ENCODE measurements at regions not wholly inside any gene's neighbourhood (a gene's known extent, or its start where the extent isn't known, plus 50 kb on each side); places are given as distances from the start of the nearest gene placed in this dataset.
"Not testable (repeated sequence)": the region's sequence is repeated elsewhere in the genome, so short reads cannot be mapped to it uniquely, and the experiment has no call there.

DNA sequence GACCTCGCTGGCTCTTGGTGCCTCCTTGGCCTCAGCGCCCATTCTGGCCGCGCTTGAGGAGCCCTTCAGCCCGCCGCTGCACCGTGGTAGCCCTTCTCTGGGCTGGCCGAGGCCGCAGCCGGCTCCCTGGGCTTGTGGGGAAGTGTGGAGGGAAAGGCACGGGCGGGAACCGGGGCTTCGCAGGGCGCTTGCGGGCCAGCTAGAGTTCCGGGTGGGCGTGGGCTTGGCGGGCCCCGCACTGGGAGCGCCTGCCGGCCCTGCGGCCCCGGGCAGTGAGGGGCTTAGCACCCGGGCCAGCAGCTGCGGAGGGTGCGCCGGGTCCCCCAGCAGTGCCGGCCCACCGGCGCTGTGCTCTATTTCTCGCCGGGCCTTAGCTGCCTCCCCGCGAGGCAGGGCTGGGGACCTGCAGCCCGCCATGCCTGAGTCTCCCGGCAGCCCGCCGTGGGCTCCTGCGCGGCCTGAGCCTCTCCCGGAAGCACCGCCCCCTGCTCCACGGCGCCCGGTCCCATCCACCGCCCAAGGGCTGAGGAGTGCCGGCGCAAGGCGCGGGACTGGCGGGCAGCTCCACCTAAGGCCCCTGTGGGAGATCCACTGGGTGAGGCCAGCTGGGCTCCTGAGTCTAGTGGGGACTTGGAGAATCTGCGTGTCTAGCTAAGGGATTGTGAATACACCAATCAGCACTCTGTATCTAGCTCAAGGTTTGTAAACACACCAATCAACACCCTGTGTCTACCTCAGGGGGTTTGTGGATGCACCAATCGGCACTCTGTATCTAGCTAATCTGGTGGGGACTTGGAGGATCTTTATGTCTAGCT, 141.1 kb downstream of the SLCO4C1 start:
- DNase-seq: not testable (repeated sequence)

DNA sequence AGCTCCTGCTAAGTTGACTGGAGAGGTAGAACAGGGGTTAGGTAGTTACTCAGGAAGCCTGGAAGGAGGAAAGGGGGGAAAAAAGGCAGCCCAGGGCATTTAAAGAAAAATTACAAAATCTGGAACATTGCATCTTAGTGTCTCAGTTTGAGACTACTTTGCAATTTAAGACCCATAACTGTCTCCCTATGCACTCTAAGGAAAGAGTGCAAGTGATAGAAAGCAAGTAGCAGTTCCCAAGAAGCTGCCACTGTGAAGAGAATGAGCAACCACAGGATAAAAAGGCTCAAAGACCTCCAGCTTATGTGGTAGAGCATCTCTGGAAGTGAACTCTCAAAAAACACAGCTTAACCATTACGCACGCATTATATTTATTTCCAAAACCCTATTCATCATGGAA, 141.8 kb downstream of the SLCO4C1 start:
- no peak for DNase-seq

DNA sequence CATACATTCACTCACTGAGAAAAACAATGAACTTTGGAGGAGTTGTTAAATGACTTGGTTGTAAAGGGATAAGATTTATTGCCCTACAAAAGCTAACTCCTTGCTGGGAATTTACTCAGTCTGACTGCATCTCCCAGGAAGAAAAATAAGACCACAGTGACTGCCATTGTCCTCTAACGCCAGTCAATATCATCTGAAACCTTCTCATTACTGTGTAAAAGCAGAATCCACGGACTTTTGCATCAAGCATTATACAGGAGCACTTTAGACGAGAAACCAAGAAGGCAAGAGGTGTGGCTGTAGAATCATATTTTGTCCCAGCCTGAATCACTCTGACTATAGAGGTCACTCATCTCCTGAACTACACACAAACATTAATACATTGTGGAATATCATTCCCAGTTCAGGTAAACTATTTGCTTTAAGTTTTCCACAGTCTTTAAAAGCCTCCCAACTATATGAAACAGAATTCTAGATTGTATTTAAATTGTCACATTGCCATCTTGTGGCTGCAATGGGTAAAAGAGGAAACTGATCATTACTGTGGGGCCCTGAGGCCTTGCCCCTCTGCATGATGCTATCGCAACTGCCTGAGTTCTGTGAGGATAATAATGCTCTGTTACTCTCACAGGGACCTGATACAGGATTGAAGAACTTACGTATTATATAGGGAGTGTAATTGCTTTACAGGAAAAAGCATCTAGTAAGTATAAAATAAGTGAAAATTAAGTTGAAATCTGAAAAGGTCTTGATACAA, 142.9 kb downstream of the SLCO4C1 start:
- DNase-seq: peak; percentile 61

DNA sequence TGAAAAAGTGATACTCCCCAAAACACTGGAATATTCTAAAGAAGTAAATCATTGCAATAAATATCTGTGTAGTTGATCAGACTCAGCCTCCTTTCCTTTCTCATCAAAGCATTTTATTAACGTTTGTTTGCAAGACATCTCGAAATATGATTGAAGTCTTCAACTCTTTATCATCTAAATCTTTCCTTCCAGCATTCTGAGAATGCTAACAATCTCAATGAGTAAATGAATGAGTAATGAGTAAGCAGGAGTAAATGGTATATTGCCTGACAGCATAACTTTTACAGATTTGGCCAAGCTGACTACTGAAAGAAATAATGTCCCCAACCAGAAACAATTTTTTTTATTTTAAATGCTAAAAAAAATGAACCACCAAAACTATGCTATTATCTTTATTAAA, 157.1 kb downstream of the SLCO4C1 start:
- no peak for DNase-seq

DNA sequence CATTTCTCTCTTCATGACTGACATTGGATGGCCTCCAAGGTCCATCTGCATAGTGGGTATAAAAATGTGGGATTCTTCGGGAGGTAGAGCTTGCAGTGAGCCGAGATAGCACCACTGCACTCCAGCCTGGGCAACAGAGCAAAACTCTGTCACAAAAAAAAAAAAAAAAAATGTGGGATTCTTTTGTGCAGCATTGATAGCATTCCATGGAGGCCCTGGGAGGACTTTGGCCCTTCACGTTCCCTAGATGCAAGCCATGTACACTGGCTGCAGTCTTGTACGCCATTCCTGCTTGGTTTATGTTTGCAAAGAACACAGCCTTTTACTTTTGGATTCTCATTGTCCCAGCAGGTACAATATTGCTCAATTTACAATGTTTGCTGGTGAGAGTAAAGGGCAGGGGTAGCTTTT, 157.8 kb downstream of the SLCO4C1 start:
- no peak for DNase-seq

DNA sequence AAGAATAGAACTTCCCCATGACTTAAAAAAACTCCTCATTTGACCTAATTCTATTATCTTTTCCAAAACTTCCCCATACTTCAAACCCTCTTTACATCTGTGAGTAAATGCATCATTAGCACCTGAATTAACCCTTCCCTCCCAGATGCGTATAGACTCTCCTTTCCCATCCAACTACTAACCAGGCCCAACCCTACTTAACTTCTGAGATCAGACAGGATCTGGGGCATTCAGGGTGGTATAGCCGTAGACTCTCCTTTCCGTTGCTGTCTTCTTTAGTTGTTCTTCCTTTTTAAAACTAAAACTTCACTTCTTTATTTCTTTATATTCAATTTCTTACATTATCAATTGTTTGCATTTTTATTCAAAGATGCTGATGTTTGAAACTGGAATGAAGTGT, 165.2 kb downstream of the SLCO4C1 start:
- no peak for DNase-seq

DNA sequence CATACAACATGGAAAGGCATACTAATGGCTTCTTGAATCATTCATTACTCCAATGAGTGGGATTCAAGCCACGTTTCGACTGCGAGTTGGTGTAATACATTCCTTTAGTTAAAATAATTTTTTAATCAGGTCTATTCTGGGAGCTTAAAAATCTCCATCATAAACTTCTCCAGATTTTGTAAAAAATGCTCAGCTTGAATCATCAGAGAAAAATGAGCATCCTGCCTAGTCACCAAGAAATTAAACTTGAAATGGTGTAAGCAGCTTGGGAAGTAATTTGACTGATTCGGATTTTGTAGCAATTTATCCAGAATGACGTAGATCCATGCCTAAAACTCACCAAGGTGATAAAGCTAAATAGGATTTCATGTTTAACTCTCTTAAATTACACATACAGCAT, 165.7 kb downstream of the SLCO4C1 start:
- DNase-seq: no peak

DNA sequence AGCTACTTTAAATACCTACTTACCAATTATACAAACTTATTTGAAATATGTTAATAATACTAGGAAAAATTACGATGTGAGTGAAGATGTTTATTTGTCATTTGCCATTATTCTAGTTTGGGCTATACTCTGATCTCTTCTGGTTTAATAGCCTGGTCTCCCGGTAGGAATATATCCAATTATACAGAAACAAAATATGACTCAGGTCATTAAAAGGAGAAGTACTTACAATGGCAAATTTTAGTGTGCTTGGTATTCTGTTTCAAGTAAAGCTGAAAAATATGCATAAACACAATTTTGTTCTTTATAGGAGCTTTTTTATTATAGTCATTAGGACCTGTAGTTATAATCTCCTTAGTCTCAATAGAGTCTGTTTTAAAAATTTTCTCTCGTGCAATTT, 176.8 kb downstream of the SLCO4C1 start:
- no peak for DNase-seq

DNA sequence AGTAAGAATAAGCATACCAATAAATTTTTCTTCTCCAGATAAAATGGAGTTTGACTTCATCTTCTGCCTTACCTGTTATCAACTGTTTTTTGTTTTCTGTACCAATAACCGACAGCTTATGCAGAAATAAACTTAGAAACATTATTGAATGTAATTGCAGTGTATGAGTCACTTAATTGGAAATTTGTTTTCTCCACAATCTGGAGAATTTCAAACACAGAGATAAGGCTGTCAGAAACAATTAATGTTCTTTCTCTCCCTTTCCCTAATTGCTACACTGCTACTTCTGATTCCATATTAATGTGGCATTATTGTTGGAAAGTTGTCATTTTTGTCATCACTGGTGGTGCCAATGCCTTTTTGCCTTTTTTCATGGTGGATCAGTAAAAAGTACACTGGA, 180.3 kb downstream of the SLCO4C1 start:
- DNase-seq: no peak

DNA sequence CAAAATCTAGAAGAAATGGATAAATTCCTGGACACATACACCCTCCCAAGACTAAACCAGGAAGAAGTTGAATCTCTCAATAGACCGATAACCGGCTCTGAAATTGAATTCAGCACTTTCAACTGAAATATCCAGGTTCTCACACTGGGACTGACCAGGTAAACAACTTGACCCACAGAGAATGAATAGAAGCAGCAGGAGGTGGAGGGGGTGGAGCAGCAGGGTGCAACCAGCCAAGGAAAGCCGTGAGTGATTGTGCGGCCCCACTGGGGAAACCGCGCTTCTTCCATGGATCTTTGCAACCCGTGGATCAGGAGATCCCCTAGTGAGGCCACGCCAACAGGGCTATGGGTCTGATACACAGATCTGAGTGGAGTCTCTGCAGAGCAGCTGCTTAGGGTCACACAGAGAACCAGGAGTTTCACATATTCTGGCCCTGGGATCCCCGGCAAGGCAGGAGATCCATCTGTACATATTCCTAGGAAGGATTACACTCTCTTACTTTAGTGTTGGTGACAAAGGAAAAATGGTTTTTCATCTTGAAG, 181.5 kb downstream of the SLCO4C1 start:
- DNase-seq: no peak

DNA sequence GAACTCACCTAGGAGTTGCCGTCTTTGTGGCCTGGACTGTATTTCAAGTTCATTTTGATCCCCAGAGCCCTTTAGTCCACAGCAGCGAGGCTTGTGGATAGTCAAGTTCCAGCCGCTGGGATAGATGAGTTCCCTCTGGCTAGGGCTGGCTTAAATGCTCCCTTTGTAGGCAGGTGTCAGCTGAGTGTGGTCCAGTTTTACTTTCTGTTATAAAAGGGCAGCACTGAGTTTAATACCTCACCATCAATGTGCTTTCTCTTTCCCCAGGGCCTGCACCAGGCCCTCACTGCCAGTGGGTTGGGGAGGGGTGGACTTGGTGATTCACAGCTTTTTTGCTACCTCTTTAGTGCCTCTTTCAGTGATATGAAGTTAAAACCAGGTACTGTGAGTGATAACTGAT, 188.2 kb downstream of the SLCO4C1 start:
- no peak for DNase-seq

DNA sequence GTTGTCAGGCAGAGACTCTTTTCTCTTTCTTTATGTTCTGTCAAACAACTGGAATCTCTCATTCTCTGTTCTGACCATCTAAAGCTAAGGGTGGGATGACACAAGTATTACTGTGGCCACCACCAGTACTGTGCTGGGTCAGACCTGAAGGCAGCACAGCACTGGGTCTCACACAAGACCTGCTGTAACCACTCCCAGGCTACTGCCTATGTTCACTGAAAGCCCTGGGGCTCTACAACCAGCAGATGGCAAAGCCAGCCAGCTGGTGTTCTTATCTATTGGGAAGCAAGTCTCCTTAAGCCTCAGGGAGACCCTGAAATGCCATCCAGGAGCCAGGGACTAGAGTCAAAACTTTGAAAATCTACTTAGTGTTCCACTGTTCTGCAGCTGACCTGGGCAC, 189.5 kb downstream of the SLCO4C1 start:
- DNase-seq: no peak

DNA sequence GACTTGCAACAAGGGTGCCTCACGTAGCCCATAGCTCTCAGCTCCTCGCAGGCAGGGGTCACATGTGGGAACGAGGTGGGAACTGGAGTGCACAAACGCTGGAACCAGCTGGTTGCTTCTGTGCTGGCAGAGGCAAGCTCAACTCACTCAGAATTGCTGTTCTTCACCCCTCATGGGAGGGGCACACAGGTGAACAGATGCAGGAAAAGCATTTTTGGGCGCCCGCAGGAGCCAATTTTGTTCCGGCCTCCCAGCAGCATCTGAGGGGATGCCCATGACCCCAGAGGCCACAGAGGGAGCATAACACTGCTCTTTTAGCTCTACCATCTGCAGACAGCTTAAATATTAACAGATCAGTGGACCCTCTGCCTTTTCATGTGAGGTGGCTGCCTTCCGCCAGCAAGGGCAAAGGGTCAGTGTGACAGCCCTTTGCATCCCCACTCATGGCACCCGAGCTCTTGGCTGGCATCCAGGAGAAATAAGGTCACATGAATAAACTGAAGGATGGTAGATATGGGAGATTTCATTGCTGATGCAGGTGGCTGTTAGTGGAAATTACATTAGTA, 196.2 kb downstream of the SLCO4C1 start:
- DNase-seq: no peak

DNA sequence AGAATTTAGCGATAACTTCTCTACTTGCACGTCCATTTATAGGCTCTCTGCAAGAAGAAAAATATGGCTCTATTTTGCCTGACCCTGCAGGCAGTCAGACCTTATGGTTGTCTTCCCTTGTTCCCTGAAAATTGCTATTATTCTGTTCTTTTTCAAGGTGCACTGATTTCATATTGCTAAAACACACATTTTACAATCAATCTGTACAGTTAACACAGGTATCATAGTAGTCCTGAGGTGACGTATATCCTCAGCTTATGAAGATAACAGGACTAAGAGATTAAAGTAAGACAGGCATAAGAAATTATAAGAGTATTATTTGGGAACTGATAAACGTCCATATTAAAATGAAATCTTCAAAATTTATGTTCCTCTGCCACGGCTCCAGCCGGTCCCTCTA, 197.0 kb downstream of the SLCO4C1 start:
- DNase-seq: not testable (repeated sequence)

DNA sequence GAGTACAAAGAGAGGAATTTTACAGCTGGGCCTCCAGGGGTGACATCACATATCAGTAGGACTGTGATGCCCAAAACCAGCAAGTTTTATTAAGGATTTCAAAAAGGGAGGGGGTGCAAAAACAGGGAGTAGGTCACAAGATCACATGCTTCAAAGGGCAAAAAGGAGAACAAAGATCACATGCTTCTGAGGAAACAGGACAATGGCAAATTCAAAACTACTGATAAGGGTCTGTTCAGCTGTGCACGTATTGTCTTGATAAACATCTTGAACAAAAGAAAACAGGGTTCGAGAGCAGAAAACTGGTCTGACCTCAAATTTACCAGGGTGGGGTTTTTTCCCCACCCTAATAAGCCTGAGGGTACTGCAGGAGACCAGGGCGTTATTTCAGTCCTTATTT, 197.5 kb downstream of the SLCO4C1 start:
- DNase-seq: not testable (repeated sequence)

DNA sequence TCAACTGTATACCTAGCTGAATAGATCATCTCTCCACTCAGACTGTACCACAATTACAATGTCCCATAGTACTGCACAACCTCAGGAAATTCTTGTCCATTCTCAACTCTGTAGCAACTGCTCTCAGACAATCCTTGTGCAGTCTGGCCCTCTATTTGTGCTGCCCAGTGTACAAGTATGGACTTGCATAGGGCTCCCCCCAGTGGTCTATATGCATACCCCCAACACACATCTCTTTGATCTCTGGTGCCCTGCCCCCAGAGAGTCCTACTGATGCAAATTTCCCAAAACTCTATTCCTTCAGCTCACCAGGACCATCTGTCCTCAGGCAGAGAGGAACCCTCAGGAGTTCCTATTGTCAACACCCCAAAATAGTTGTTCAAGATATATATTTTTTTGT, 205.3 kb downstream of the SLCO4C1 start:
- no peak for DNase-seq

DNA sequence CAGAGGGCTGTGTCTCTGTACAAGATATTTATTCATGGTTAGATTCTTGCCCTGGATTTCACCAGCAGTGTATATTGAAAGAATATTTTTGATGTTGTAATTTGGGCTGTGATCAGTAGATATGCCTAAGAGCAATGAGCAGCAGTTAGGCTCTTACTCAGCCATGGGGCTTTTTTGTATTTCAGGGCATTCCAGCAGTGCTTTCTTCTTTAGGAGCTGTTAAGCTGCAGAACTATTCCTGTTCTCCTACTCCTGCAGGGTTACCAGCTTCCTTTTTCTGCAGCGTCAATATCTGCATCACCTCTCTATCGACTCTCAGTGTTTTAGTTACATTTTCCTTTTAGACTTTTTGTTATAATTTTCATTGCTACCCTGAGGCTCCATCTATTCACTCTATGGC, 206.2 kb downstream of the SLCO4C1 start:
- no peak for DNase-seq

DNA sequence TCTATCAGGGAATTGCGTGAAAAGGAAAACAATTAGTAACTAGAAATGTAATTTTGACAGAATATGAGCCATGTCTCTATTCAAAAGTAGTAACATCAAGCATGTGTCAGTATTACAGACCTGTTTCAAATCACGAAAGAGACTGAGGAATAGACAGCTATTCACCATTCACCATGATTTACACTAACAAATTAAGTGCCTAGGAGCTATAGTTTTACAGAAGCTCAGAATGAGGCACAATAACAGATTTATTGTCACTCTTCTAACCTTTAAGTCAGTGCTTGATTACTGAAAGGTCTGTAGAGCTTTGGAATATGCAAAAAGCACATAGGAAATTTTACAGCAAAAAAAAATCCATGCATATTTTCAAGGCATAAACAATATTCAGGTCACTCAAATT, 208.2 kb downstream of the SLCO4C1 start:
- DNase-seq: no peak

DNA sequence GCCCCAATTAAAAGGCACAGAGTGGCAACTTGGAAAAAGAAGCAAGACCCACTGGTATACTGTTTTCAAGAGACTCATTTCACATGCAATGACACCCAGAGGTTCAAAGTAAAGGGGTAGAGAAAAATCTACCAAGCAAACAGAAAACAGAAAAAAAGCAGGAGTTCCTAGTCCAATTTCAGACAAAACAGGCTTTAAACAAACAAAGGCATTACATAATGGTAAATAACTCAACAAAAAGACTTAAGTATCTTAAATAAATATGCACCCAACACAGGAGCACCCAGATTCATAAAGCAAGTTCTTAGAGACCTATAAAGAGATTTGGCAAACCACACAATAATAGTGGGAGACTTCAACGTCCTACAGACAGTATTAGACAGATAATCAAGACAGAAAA, 215.8 kb downstream of the SLCO4C1 start:
- no peak for DNase-seq

DNA sequence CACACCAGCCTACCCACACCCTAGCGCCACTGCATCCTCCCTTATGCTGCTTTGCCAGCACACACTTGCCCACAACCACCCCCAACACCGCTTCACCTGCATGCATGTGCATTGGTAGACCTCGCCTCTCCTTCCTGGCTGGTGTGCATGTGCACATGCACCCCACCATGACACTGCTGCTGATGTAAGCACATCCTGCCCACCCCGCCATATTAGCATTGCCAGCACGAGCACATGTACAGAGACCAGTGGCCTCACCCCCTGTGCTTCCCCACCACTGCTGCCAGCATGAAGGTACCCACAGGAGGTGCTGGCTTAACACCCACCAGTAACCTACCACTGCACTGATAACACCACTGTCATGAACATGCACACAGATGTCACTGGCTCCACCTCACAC, 218.2 kb downstream of the SLCO4C1 start:
- DNase-seq: no peak

DNA sequence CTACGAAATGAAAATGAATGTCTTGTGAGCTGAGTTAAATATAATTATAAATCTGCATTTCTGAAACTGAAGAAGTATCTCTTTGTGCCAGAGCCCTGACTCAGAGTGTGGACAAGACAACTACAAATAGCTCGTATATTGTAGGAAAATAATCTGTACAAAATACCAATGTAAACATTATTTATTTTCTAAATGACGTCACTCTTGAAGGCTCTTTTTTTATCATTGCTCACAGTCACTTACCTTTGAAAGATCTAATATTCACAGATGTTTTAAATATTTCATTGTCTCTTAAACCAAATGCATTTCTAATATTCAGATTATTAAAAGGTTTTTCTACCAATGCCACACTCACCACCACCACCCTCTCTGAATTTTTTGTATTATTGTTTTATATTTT, 226.1 kb downstream of the SLCO4C1 start:
- no peak for DNase-seq

DNA sequence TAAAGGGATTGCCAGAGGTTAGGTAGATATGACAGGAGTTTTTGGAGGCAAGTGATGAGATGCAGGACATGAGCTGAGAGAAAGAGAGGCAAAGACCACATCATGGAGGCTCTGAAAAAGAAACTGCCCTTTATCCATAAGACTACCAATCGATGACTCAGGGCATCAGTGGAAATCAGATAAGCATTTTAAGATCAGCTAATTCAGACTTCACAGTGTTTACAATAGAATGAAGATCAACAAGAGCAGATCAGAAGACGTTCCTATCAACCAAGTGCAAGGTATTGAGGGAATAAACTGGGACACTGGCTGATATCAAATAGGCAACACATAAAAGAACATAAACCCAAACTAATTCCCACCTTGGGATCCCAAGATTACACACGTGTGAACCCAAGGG, 227.2 kb downstream of the SLCO4C1 start:
- no peak for DNase-seq

DNA sequence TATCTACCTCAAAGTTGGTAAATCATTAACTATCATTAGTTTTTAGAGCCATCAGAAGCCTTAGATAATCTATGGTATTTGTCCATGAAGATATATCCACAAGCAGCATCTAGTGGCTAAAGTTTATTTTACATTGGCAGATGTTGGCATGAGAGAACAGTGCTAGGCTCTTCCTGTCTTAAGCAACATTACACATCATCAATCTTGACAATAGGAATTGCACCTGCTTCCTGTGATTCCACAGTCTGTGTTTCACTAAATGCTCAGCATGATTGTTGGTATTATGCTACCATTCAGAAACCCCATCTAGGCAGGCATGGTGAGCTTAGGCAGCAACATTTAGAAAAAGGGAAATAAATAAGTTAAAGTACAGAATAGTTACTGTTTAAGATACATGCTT, 246.6 kb downstream of the SLCO4C1 start:
- peak; percentile 88 for DNase-seq

DNA sequence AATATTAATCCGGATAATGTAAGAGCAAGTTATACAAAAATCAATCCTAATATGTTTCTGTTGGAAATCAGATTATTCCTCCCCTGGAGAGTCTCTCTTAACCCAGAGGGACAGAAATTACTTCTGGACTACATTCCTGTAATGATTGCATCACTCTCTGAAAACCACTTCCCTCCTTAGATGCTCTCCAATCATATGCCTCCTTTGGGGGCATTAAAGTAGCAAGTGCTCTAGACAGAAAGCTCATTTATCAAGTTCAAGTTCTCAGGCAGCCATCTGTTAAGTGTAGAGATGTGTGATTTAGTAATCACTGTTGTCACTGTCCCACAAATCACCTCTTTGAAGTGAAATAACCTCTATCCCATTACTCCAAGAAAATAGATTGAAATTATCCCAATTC, 247.1 kb downstream of the SLCO4C1 start:
- peak; percentile 81 for DNase-seq
